H9 (cell line): ENCODE measurements at regions not wholly inside any gene's neighbourhood (a gene's known extent, or its start where the extent isn't known, plus 50 kb on each side); places are given as distances from the start of the nearest gene placed in this dataset.

Source experiments
- DNase-seq: peaks from one replicate; pipeline ENCODE4 v3.0.0-alpha.2; 2017
- H2AFZ ChIP-seq: one replicate; pipeline ENCODE4 v1.6.1; 2013; ENCODE audit warnings: mild to moderate bottlenecking, low read length, control low read depth, moderate library complexity
- H2AK5ac ChIP-seq: 2 replicates; pipeline ENCODE4 v1.6.1; 2013; ENCODE audit warnings: low read length, control low read depth, mixed read lengths; ENCODE audit not compliant: insufficient read length
- H2BK120ac ChIP-seq: one replicate; pipeline ENCODE4 v1.6.1; 2013; ENCODE audit warnings: low read depth, mild to moderate bottlenecking, low read length, control low read depth, inconsistent platforms; ENCODE audit not compliant: poor library complexity, severe bottlenecking
- H2BK12ac ChIP-seq: 2 replicates; pipeline ENCODE4 v1.6.1; 2013; ENCODE audit warnings: low read length, control low read depth, mixed read lengths, low read depth; ENCODE audit not compliant: insufficient read length
- H2BK15ac ChIP-seq: 2 replicates; pipeline ENCODE4 v1.6.1; 2013; ENCODE audit warnings: low read depth, low read length, control low read depth
- H2BK20ac ChIP-seq: one replicate; pipeline ENCODE4 v1.6.1; 2013; ENCODE audit warnings: low read depth, mild to moderate bottlenecking, low read length, control low read depth, inconsistent platforms; ENCODE audit not compliant: poor library complexity, severe bottlenecking
- H2BK5ac ChIP-seq: 2 replicates; pipeline ENCODE4 v1.6.1; 2013; ENCODE audit warnings: low read length, control low read depth, mixed read lengths; ENCODE audit not compliant: insufficient read length
- H3K14ac ChIP-seq: 2 replicates; pipeline ENCODE4 v1.6.1; 2013; ENCODE audit warnings: low read length, control low read depth; ENCODE audit not compliant: insufficient read depth
- H3K18ac ChIP-seq: 2 replicates; pipeline ENCODE4 v1.6.1; 2013; ENCODE audit warnings: low read depth, mild to moderate bottlenecking, mixed read lengths, low read length, control low read depth; ENCODE audit not compliant: insufficient read length
- H3K23ac ChIP-seq: 2 replicates; pipeline ENCODE4 v1.6.1; 2013; ENCODE audit warnings: low read length, control low read depth, mixed read lengths, low read depth; ENCODE audit not compliant: insufficient read length
- H3K23me2 ChIP-seq: 2 replicates; pipeline ENCODE4 v1.6.1; 2013; ENCODE audit warnings: low read depth, mild to moderate bottlenecking, mixed read lengths, low read length, control low read depth; ENCODE audit not compliant: insufficient read length, poor library complexity, severe bottlenecking
- H3K27ac ChIP-seq: 2 replicates; pipeline ENCODE4 v1.5.1; 2013; ENCODE audit warnings: low read length, control low read depth, mixed read lengths, low read depth; ENCODE audit not compliant: insufficient read length
- H3K27me3 ChIP-seq: 2 replicates; pipeline ENCODE4 v1.6.1; 2013; ENCODE audit warnings: low read length, control low read depth, inconsistent platforms; ENCODE audit not compliant: insufficient read depth
- H3K4ac ChIP-seq: 2 replicates; pipeline ENCODE4 v1.6.1; 2013; ENCODE audit warnings: low read depth, mild to moderate bottlenecking, control low read depth, inconsistent platforms, low read length, moderate library complexity
- H3K4me1 ChIP-seq: 2 replicates; pipeline ENCODE4 v1.6.1; 2013; ENCODE audit warnings: low read length, control low read depth, inconsistent platforms; ENCODE audit not compliant: insufficient read depth
- H3K4me2 ChIP-seq: 2 replicates; pipeline ENCODE4 v1.6.1; 2013; ENCODE audit warnings: low read length, control low read depth, mixed read lengths; ENCODE audit not compliant: insufficient read length, insufficient read depth
- H3K56ac ChIP-seq: 2 replicates; pipeline ENCODE4 v1.6.1; 2013; ENCODE audit warnings: low read depth, mild to moderate bottlenecking, mixed read lengths, low read length, control low read depth; ENCODE audit not compliant: insufficient read length
- H3K79me1 ChIP-seq: 2 replicates; pipeline ENCODE4 v1.6.1; 2013; ENCODE audit warnings: low read depth, mild to moderate bottlenecking, moderate library complexity, low read length, control low read depth, inconsistent platforms; ENCODE audit not compliant: insufficient read depth, poor library complexity, severe bottlenecking
- H3K79me2 ChIP-seq: 2 replicates; pipeline ENCODE4 v1.6.1; 2013; ENCODE audit warnings: low read length, control low read depth, inconsistent platforms; ENCODE audit not compliant: insufficient read depth
- H3K9ac ChIP-seq: 2 replicates; pipeline ENCODE4 v1.6.1; 2013; ENCODE audit warnings: low read length, control low read depth, mixed read lengths; ENCODE audit not compliant: insufficient read length; ENCODE audit errors: extremely low read depth
- H3K9me3 ChIP-seq: one replicate; pipeline ENCODE4 v1.6.1; 2013; ENCODE audit warnings: low read depth, low read length, inconsistent platforms; ENCODE audit not compliant: control insufficient read depth
- H3T11ph ChIP-seq: one replicate; pipeline ENCODE4 v1.6.1; 2013; ENCODE audit warnings: mild to moderate bottlenecking, low read length, control low read depth, inconsistent platforms
- H4K20me1 ChIP-seq: one replicate; pipeline ENCODE4 v1.6.1; 2013; ENCODE audit not compliant: control insufficient read depth, insufficient read length, insufficient read depth
- H4K5ac ChIP-seq: 2 replicates; pipeline ENCODE4 v1.6.1; 2013; ENCODE audit warnings: low read depth, mild to moderate bottlenecking, mixed read lengths, low read length, control low read depth; ENCODE audit not compliant: insufficient read length
- H4K8ac ChIP-seq: replicated peaks from 2 replicates; pipeline ENCODE4 v1.6.1; 2013; ENCODE audit warnings: low read length, control low read depth, mixed read lengths, low read depth; ENCODE audit not compliant: insufficient read length
- H4K91ac ChIP-seq: 2 replicates; pipeline ENCODE4 v1.6.1; 2013; ENCODE audit warnings: low read depth, mild to moderate bottlenecking, moderate library complexity, mixed read lengths, low read length, control low read depth; ENCODE audit not compliant: insufficient read length
- H3K27ac Mint-ChIP-seq, 3 experiments: 2 replicates in 2 of 3; 3 replicates in 1 of 3; pipeline ENCODE4 v1.8.0; 2020 to 2021; ENCODE audit warnings: mixed read lengths in 3 of 3, mild to moderate bottlenecking in 1 of 3, moderate library complexity in 1 of 3
- H3K27me3 Mint-ChIP-seq: 2 replicates; pipeline ENCODE4 v1.8.0; 2021; ENCODE audit warnings: low read depth, mild to moderate bottlenecking, moderate library complexity, mixed read lengths
- H3K36me3 Mint-ChIP-seq, 3 experiments: 2 replicates in 2 of 3; 3 replicates in 1 of 3; pipeline ENCODE4 v1.8.0; 2020 to 2021; ENCODE audit warnings: low read depth in 3 of 3, mixed read lengths in 3 of 3; ENCODE audit not compliant: insufficient read depth in 1 of 3
- H3K4me1 Mint-ChIP-seq, 2 experiments: 2 replicates each; pipeline ENCODE4 v1.8.0; 2020; ENCODE audit warnings: mixed read lengths in 2 of 2
- H3K4me3 Mint-ChIP-seq, 2 experiments: 2 replicates in 1 of 2; 3 replicates in 1 of 2; pipeline ENCODE4 v1.8.0; 2020 to 2021; ENCODE audit warnings: mild to moderate bottlenecking in 2 of 2, mixed read lengths in 2 of 2, moderate library complexity in 1 of 2
- H3K9me3 Mint-ChIP-seq, 2 experiments: 2 replicates in 1 of 2; 3 replicates in 1 of 2; pipeline ENCODE4 v1.8.0; 2020; ENCODE audit warnings: mild to moderate bottlenecking in 2 of 2, mixed read lengths in 2 of 2, moderate library complexity in 1 of 2
- CTCF ChIP-seq: fragments of 200-600 bp; sonication (generic); conservative IDR thresholded peaks from 3 replicates; pipeline ENCODE4 v1.8.0; 2021; ENCODE audit warnings: antibody characterized with exemption, mild to moderate bottlenecking
- WGBS: extraction: QIAGEN DNeasy Blood & Tissue Kit; methylation state at CpG from one replicate; pipeline ENCODE4 v1.1.7; 2013; ENCODE audit warnings: missing lambda C conversion rate, low lambda C conversion rate, mixed read lengths; ENCODE audit not compliant: insufficient read length; ENCODE audit errors: extremely low coverage; 5-methylcytosine and 5-hydroxymethylcytosine counted together

GRCh38 chr5:38018016-38018415 lies 178.2 kb upstream of the GDNF start:
- no peaks in the 10 kb centered on the region for H3K23me2 ChIP-seq
- H4K5ac ChIP-seq = no peak overlapping the region
- H2BK5ac ChIP-seq = no peak overlapping the region
- H2AK5ac ChIP-seq = no peak overlapping the region
- no peak overlapping the region for H3K18ac ChIP-seq
- H4K91ac ChIP-seq = no peak overlapping the region
- H3K9ac ChIP-seq = no peak overlapping the region
- H3K56ac ChIP-seq = no peak overlapping the region
- Mint-ChIP-seq H3K27me3 (no peaks in the 10 kb centered on the region), H3K4me3 (no peak overlapping the region), H3K36me3 (no peaks in the 10 kb centered on the region), H3K4me1 (no peaks in the 10 kb centered on the region), H3K9me3 (no peaks in the 10 kb centered on the region), H3K27ac (no peak overlapping the region)
- no peaks in the 10 kb centered on the region for H3K79me1 ChIP-seq
- H3K4me1 ChIP-seq = no peaks in the 10 kb centered on the region
- H3T11ph ChIP-seq = no peak overlapping the region
- H2BK12ac ChIP-seq = no peak overlapping the region
- no peak overlapping the region for H3K23ac ChIP-seq
- H3K27ac ChIP-seq = no peak overlapping the region
- H2AFZ ChIP-seq = no peak overlapping the region
- H2BK15ac ChIP-seq = no peak overlapping the region
- no peak overlapping the region for H3K14ac ChIP-seq
- no peak overlapping the region for H4K8ac ChIP-seq
- no CpG with 5 or more reads among the region's 6 CpGs for WGBS
- H3K9me3 ChIP-seq = no peaks in the 10 kb centered on the region
- no peak overlapping the region for H2BK20ac ChIP-seq
- no peak overlapping the region for H3K4me2 ChIP-seq
- H3K79me2 ChIP-seq = no peaks in the 10 kb centered on the region
- H3K27me3 ChIP-seq = no peaks in the 10 kb centered on the region
- no peak for TF ChIP-seq CTCF
- DNase-seq = no peak
- no peak overlapping the region for H3K4ac ChIP-seq
- no peaks in the 10 kb centered on the region for H4K20me1 ChIP-seq
- no peak overlapping the region for H2BK120ac ChIP-seq
